Liver (tissue), 8 donors: ENCODE measurements at regions not wholly inside any gene's neighbourhood (a gene's known extent, or its start where the extent isn't known, plus 50 kb on each side); places are given as distances from the start of the nearest gene placed in this dataset.

Experiments used
- DNase-seq: peaks from one replicate; pipeline ENCODE4 v3.0.0-alpha.2; 2017; ENCODE audit warnings: low spot score
- H3K27ac ChIP-seq, 2 donors: one replicate each; pipeline ENCODE4 v1.7.0; 2013; ENCODE audit warnings: inconsistent platforms in 2 of 2, low read length in 2 of 2, control low read depth in 1 of 2, low read depth in 1 of 2, mild to moderate bottlenecking in 1 of 2
- H3K27me3 ChIP-seq, 4 donors: one replicate each; pipeline versions ENCODE4 v1.6.1 to v1.7.0; 2013; ENCODE audit warnings: low read length in 3 of 4, inconsistent platforms in 1 of 4, mild to moderate bottlenecking in 1 of 4, moderate library complexity in 1 of 4; ENCODE audit not compliant: control insufficient read depth in 4 of 4, insufficient read depth in 4 of 4
- H3K36me3 ChIP-seq, 4 donors: one replicate each; pipeline versions ENCODE4 v1.6.1 to v1.7.0; 2013; ENCODE audit warnings: low read length in 3 of 4, mild to moderate bottlenecking in 3 of 4, low read depth in 1 of 4, moderate library complexity in 1 of 4; ENCODE audit not compliant: control insufficient read depth in 4 of 4, insufficient read depth in 3 of 4
- H3K4me1 ChIP-seq, 4 donors: one replicate each; pipeline versions ENCODE4 v1.6.1 to v1.7.0; 2013; ENCODE audit warnings: low read length in 3 of 4, mild to moderate bottlenecking in 3 of 4, moderate library complexity in 1 of 4; ENCODE audit not compliant: control insufficient read depth in 4 of 4, insufficient read depth in 4 of 4
- H3K4me3 ChIP-seq, 3 donors: one replicate each; pipeline versions ENCODE4 v1.6.1 to v1.7.0; 2013; ENCODE audit warnings: low read length in 3 of 3, control low read depth in 1 of 3, low read depth in 1 of 3, mild to moderate bottlenecking in 1 of 3
- H3K9ac ChIP-seq, 2 donors: one replicate each; pipeline ENCODE4 v1.7.0; 2013; ENCODE audit warnings: low read length in 2 of 2, mild to moderate bottlenecking in 2 of 2, moderate library complexity in 2 of 2, control low read depth in 1 of 2, low read depth in 1 of 2
- H3K9me3 ChIP-seq, 4 donors: one replicate each; pipeline versions ENCODE4 v1.6.1 to v1.7.0; 2013; ENCODE audit warnings: low read length in 3 of 4; ENCODE audit not compliant: control insufficient read depth in 4 of 4
- CTCF ChIP-seq: fragments of 150-350 bp; IDR thresholded peaks from 2 replicates; pipeline ENCODE4 v1.5.1; 2017; ENCODE audit warnings: improper control_type of control experiment, low read depth, low read length; ENCODE audit not compliant: missing input control
- FOXA1 ChIP-seq: IDR thresholded peaks from 2 replicates; pipeline ENCODE4 v1.6.1; 2016; ENCODE audit warnings: antibody characterized with exemption
- FOXA2 ChIP-seq: IDR thresholded peaks from 2 replicates; pipeline ENCODE4 v1.6.1; 2016; ENCODE audit warnings: antibody characterized with exemption
- GABPA ChIP-seq, 2 donors: IDR thresholded peaks in 1 of 2; conservative IDR thresholded peaks in 1 of 2; 2 replicates each; pipeline ENCODE4 v1.6.1; 2016; ENCODE audit warnings: antibody characterized with exemption in 2 of 2, mild to moderate bottlenecking in 1 of 2, moderate library complexity in 1 of 2
- HNF4A ChIP-seq, 2 donors: conservative IDR thresholded peaks; 2 replicates each; pipeline ENCODE4 v1.6.1; 2016; ENCODE audit warnings: antibody characterized with exemption in 2 of 2, mild to moderate bottlenecking in 2 of 2
- HNF4G ChIP-seq: IDR thresholded peaks from 2 replicates; pipeline ENCODE4 v1.6.1; 2016; ENCODE audit warnings: antibody characterized with exemption
- JUND ChIP-seq, 2 donors: IDR thresholded peaks; 2 replicates each; pipeline ENCODE4 v1.6.1; 2016; ENCODE audit warnings: antibody characterized with exemption in 2 of 2
- MAX ChIP-seq: IDR thresholded peaks from 2 replicates; pipeline ENCODE4 v1.6.1; 2016; ENCODE audit warnings: antibody characterized with exemption
- NR2F2 ChIP-seq: IDR thresholded peaks from 2 replicates; pipeline ENCODE4 v1.6.1; 2016; ENCODE audit warnings: antibody characterized with exemption
- RAD21 ChIP-seq, 2 donors: IDR thresholded peaks; 2 replicates each; pipeline ENCODE4 v1.6.1; 2016; ENCODE audit warnings: antibody characterized with exemption in 2 of 2, mild to moderate bottlenecking in 2 of 2
- REST ChIP-seq: IDR thresholded peaks from 2 replicates; pipeline ENCODE4 v1.6.1; 2016; ENCODE audit warnings: antibody characterized with exemption, mild to moderate bottlenecking
- SP1 ChIP-seq: IDR thresholded peaks from 2 replicates; pipeline ENCODE4 v1.6.1; 2018; ENCODE audit warnings: antibody characterized with exemption, mild to moderate bottlenecking
- TAF1 ChIP-seq: conservative IDR thresholded peaks from 2 replicates; pipeline ENCODE4 v1.6.1; 2016; ENCODE audit warnings: antibody characterized with exemption, mild to moderate bottlenecking
- YY1 ChIP-seq: IDR thresholded peaks from 2 replicates; pipeline ENCODE4 v1.6.1; 2016; ENCODE audit warnings: antibody characterized with exemption, mild to moderate bottlenecking
- WGBS: extraction: QIAGEN DNeasy Blood & Tissue Kit; methylation state at CpG from one replicate; pipeline ENCODE4 v1.1.7; 2013; 5-methylcytosine and 5-hydroxymethylcytosine counted together
- TF ChIP-seq, protein P1 (sequence below): IDR thresholded peaks from 2 replicates; pipeline ENCODE4 v1.6.1; 2016; ENCODE audit warnings: antibody characterized with exemption
- donor health status: healthy.
- donor health status: healthy.
- donor health status: healthy.
- donor health status: healthy.
- donor health status: healthy.

DNA sequence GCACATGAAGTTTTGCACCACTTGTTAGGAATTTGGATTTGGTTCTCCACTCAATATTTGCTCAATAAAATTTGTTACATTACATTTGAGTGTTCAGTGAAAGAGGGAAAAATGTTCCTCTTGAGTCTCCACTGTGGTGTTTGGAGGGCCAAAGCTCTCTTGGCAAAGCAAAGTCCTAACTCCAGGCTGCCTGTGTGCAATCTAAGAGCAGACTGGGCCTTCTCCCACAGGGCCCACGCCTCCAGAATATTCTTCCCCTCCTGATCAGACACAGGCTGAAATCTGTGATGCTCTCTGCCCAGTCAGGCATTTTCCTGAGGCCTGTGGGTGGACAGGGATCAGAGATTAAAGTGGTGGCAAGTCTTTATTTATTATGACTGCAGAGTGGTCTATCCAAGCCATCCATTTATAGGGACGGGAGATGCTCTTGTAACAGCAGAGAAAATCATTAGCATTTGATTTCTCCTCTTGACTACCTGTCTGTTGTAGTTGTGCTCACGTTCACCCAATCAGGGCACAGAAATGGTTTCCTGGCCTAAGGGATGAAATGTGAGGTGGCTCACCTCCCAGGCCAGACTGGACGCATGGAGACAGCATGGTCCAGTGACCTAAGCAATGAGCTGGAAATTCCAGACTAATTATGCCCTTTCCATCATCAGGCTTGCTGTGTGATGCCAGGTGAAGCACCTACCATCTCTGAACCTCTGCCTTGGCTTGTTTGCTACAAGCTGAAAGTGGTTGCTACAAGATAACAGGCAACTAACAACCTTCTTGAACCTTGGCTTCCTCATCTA lies 147.1 kb upstream of the NRBF2 start:
- WGBS = 92% methylated on average over 4 of the region's 4 CpGs
- no peak overlapping the region for H3K9ac ChIP-seq
- DNase-seq = no peak

DNA sequence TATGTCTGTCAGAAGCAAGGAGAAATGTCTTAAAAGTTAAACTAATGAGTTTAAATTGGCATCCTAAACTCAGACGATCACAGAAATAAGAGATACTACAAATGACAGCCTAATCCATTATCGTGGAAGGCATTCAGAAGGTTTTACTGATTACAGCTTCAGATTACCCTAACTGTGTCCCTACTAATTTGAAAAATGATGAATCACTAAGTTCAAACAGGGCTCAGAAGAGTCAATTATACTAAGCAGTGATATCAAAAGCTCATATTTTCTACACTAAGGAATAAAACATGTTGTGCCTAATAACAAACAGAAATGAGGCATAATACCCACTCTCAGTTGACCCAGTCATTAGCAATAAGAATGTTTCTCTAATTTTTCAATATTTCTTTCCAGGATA lies 152.0 kb upstream of the NRBF2 start:
- Histone ChIP-seq H3K36me3 (no peaks in the 10 kb centered on the region), H3K4me1 (no peaks in the 10 kb centered on the region), H3K9ac (no peak overlapping the region), H3K27me3 (no peaks in the 10 kb centered on the region), H3K27ac (no peak overlapping the region), H3K4me3 (no peak overlapping the region), H3K9me3 (no peaks in the 10 kb centered on the region)
- WGBS = 71% methylated on average over 2 of the region's 2 CpGs
- no peak for DNase-seq
- TF ChIP-seq MAX = no peak
- no peak for TF ChIP-seq SP1
- no peak for TF ChIP-seq HNF4G
- no peak for TF ChIP-seq NR2F2
- no peak for TF ChIP-seq REST
- TF ChIP-seq FOXA2 = no peak
- TF ChIP-seq CTCF = no peak
- no peak for TF ChIP-seq GABPA (IDR thresholded peaks at IDR 0.05 in 1 of 2, conservative IDR thresholded peaks at IDR 0.05 in 1 of 2)
- no peak for TF ChIP-seq TAF1
- TF ChIP-seq FOXA1 = no peak
- no peak for TF ChIP-seq YY1
- TF ChIP-seq JUND (IDR thresholded peaks at IDR 0.05) = no peak

More for the DNA sequence above, 147.1 kb upstream of the NRBF2 start:
- H3K36me3 ChIP-seq = no peaks in the 10 kb centered on the region
- no peaks in the 10 kb centered on the region for H3K4me1 ChIP-seq
- no peaks in the 10 kb centered on the region for H3K9me3 ChIP-seq
- TF ChIP-seq RAD21 (IDR thresholded peaks at IDR 0.05) (no peak), NR2F2 (no peak), HNF4G (no peak), TAF1 (no peak), HNF4A (conservative IDR thresholded peaks at IDR 0.05) (no peak), FOXA1 (no peak), GABPA (IDR thresholded peaks at IDR 0.05 in 1 of 2, conservative IDR thresholded peaks at IDR 0.05 in 1 of 2) (no peak), REST (no peak), FOXA2 (no peak)
- TF ChIP-seq, protein P1, sequence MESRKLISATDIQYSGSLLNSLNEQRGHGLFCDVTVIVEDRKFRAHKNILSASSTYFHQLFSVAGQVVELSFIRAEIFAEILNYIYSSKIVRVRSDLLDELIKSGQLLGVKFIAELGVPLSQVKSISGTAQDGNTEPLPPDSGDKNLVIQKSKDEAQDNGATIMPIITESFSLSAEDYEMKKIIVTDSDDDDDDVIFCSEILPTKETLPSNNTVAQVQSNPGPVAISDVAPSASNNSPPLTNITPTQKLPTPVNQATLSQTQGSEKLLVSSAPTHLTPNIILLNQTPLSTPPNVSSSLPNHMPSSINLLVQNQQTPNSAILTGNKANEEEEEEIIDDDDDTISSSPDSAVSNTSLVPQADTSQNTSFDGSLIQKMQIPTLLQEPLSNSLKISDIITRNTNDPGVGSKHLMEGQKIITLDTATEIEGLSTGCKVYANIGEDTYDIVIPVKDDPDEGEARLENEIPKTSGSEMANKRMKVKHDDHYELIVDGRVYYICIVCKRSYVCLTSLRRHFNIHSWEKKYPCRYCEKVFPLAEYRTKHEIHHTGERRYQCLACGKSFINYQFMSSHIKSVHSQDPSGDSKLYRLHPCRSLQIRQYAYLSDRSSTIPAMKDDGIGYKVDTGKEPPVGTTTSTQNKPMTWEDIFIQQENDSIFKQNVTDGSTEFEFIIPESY = no peak
- H3K4me3 ChIP-seq = no peak overlapping the region
- no peaks in the 10 kb centered on the region for H3K27me3 ChIP-seq
- no peak overlapping the region for H3K27ac ChIP-seq
